Fibroblast of upper back skin (primary cell): ENCODE measurements at regions not wholly inside any gene's neighbourhood (a gene's known extent, or its start where the extent isn't known, plus 50 kb on each side); places are given as distances from the start of the nearest gene placed in this dataset.
A peak's percentile ranks its signal among the peaks of the same experiment; 100 is the strongest.

Source experiments
- DNase-seq: peaks from one replicate; pipeline ENCODE4 v3.0.0-alpha.2; 2013

DNA sequence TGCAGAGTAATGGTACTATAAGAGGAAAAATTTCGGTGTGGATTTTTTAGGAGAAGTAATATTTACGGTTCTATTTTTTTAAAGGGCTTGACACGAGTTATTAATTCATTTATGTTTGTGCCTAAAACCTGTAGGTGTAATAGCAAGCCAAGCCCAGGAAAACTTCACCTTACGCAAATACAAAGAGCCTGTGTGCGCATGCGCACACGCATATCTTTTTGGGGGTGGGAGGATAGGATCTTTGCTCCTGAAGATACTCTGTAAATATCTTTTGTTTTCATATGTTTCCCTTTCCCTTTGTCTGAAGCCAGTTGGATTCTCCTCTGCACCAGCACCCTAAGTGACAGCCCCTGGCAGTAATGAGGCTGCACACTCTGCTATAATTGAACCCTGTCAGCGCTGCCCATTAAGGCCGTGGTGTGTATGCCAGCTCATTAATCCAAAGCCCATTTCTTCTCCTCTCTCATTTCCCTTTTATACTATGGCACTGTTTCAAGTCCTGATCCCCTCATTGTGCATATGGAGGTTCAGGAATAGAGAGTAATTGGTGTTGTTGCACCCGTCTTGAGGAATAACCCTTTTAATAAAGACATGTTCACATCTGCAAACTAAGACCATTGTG is 327.2 kb upstream of the E2F7 start:
- no peak for DNase-seq

GRCh38 chr12:77388445-77389265 is 323.3 kb upstream of the E2F7 start:
- peak; percentile 44 for DNase-seq

DNA sequence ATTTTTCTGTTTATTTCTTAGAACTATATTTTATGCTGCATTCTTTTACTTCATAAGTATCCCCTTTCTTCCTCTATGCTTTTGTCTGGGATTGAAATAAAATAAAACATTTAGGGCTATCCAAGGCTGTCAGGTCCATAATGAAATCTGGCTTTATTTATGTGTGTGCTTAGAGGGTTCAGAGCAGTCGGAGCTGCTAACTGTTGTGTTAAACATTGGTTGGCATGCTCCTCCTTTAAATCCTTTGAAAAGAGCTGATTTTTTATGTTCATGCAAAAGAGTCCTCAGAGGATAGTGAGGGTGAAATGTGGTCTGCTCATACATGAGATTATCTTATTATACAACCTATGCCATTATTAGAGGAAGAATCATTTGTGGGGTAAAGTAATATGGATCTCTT is 322.3 kb upstream of the E2F7 start:
- no peak for DNase-seq

DNA sequence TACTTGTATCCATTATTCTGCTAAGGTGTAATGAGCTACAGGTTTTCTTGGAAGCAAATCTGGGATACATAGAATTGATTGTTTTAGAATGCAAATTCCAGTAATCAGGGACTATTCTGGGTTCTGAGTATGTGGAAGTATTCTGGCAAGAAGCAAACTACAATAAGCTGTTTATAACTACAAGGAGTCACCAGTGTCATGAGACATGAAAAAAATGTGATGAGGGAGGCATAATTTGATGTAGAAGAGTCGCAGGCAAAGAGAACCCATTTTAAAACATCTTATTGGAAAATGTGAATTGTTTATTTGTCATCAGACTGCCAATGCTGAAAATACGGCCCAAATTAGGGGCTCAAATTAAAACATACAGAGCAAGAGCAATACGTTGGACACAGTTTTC is 321.8 kb upstream of the E2F7 start:
- no peak for DNase-seq

- DNase-seq: no peak
Measured at GRCh38 chr12:77384941-77385340, 319.6 kb upstream of the E2F7 start.

- no peak for DNase-seq
Measured at GRCh38 chr12:77382096-77382742, 316.9 kb upstream of the E2F7 start.

DNA sequence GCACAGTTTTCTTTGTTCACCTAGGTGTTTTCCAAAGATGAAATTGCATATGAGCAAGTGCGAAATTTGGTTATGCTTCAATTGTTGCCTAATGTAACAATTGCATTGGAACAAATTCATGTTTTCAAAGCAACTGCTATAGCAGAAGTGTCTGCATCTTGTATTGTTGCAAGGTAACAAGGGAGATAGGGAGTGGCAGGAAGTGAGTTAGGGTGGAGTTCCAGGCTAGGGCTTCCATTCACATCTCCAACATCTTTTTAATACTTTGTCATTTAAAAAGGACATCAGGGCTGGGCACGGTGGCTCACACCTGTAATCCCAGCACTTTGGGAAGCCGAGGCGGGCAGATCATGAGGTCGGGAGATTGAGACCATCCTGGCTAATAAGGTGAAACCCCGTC is 312.3 kb upstream of the E2F7 start:
- DNase-seq: no peak

DNA sequence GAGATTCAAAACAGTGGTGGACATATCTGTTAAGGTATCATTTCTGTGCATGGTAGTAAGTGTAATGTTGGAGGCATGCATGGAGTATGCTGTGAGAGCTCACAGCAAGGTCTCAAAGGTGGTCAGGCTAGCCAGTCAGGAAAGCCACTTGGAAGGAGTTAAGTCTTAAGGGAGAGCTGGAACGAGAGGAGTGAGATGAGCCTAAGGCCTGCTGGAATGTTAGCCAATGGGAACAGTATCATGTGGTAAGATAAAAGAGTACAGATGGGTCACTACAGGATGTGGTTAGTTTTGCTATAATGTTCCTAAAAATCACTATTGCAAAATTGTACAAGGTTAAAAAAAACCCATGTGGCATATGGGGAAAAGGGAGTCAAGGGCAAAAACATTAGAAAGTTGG is 311.7 kb upstream of the E2F7 start:
- DNase-seq: peak; percentile 81

- DNase-seq: no peak
Measured at GRCh38 chr12:77374673-77375072, 309.3 kb upstream of the E2F7 start.

DNA sequence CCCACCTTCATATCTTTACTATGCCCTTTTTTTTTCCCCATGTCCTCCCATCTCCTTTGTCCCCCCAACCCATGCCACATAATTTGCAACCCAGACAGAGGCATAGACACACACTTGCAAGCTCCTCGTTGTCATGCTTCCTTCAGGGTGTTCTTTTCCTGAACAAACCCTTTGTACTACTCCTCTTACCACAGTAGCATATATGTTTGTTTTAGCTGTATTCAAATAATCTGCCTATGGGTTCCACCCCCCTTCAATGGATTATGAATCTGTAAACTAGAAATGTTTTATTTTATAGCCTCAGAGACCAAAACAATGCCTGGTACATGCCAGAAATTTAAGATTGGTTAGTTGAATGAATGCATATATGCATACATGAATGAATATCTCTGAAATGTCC is 307.1 kb upstream of the E2F7 start:
- no peak for DNase-seq

DNA sequence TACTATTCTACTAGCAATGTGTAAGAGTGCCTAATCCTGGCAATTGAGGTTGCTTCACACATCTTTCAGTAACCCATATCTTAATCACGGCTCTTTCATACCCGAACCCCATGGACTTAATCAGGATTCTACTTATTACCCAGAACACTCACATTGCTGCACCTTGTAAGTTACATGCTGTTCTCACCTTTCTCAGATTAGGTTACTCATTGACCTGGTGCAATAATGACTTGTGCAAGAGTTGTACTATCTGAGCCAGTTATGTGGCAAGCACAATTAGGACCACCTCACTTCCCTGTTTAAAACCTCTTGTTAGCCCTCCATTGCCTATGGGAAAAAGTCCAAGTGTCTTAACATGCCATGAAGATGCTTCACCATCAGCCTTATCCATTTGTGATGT is 306.7 kb upstream of the E2F7 start:
- DNase-seq: no peak

GRCh38 chr12:77368379-77368778 is 303.0 kb upstream of the E2F7 start:
- no peak for DNase-seq

DNA sequence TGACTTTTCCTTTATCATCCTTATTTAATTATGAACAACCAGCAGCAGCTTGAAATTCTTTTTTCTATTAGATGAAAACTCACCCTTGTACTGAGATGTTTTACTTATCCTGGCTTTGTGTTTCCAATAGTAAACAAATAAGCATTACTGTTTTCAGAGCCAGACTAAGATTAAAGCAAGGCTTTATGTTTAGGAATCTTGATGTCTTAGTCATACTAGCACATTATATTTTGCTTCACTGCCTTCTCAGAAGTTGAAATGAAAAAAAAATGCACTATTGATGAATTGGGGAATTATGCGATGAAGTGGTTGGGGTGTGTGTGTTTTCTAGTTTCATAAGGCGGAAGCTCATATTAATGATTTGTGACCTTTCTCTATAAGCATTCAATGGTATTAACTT is 301.2 kb upstream of the E2F7 start:
- no peak for DNase-seq

DNA sequence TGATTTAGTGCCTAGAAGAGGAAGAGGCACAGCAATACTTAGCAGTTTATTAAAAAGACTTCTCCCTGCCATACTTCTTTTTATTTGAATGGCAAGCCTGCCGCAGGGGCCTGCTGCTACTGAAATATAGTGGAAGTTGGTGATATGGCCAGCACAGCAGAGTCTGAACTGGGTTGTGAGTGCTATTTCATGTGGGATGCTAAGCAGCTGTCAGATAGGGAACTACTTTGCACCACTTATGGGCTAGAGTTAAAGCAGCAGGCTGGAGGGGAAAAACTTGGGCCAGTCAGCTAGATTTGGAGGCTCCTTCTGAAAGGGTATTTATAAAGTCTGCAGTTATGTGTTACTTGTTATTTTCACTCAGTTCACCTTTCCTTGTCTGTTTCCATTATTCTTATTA is 299.0 kb upstream of the E2F7 start:
- no peak for DNase-seq

DNA sequence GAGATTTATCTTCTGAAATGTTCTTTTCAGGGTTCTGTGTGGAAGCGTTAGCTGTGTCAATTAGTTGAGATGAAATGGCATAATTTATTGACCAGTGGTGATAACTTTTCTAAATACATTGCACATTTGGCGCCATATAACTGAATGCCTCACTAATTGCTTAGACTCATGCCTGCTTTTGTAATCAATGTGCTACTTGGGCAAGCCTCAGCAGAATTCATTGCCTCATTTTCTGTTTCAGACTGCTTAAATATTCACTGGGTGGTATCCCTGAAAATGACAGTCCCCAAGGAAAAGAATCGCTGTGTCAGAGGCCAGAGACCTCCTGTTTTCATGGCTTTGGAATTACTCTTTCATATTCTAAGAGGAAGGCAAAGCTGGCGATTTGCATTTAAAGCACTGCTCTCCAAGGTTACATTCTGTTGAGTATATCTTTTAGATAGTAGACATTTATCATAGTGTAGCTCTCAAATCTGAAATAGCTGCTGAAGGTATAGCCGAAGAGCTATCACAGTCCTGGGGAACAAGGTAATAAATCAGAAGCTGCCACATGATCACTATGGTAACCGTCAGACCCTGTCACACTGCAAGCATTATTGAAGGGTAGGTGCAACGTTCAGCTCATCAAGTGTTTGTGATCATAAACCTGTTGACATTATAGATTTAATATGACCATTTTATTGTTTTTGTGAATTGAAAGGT is 297.3 kb upstream of the E2F7 start:
- DNase-seq: no peak

GRCh38 chr12:77357655-77358054 is 292.3 kb upstream of the E2F7 start:
- DNase-seq: no peak

GRCh38 chr12:77354766-77355362 is 289.5 kb upstream of the E2F7 start:
- peak; percentile 37 for DNase-seq

DNA sequence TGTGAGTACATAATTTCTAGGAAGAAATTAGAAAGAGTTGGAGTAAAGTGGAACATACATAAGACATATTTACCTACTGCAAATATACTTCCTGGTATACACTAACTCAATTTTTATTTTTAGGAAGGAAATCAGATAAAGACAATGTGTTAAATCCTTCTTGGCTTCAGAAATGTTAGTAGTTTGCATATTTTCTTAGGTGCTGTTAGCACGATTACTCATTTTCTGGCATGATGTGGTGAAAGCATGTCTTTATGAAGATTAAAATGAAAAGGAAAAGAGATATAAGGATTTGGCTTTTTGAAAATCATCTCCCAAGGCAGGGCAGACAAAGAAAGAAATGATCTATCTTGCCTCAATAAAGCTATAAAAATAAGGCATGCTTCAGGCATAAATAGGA is 287.6 kb upstream of the E2F7 start:
- peak; percentile 57 for DNase-seq

- DNase-seq: no peak
Measured at GRCh38 chr12:77351860-77352259, 286.5 kb upstream of the E2F7 start.

DNA sequence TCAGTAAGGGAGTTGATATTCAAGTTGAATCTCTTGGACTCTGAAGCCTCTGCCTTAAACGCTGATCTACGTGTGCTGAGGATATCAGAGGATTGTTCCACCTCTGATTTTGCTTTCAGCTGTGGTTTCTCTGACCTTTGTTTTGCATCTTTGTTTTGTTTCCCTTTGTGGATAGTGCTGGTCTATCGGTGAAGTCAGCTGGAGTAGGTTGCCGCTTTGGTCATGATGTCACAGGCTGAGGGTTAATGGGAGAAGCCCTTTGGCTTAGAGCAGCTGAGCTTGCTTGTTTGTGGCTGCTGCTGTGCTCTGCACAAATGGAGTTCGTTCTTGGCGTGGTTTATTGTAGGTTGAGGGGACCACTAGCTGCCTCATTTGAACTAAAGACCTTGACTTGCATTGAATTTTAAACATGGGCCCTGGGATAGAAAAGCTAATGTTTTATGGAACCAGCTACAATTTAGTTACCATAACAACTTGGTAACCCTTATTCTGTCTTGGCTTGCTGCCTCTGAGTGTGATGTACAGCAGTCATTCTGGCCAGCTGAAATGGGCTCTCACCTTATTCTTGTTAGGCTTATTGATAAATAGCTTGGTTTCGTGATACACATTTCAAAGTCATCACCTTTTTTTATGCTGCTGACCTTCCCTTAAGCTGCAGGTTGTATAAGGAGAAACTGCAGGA is 284.5 kb upstream of the E2F7 start:
- no peak for DNase-seq

- no peak for DNase-seq
Measured at GRCh38 chr12:77347017-77347416, 281.6 kb upstream of the E2F7 start.

GRCh38 chr12:77345336-77345735 is 280.0 kb upstream of the E2F7 start:
- no peak for DNase-seq

DNA sequence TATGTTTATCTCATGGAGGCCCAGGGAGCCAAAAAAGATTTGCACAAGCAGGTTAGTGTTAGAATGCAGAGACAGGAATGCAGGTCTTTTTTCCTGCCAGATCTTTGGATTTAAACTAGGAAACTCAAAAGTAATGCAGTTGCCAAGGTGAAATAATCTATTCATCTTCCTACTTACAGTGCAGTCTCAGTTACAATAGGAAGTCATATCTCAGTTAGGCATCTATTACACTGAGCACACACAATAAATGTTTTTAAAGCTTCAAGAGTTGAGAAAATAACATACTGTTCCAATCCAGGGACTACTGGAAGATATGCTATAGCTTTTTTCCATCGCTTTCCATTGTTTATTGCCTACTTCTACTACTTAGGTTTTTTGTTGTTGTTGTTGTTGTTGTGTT is 279.3 kb upstream of the E2F7 start:
- no peak for DNase-seq
